SU-DHL-6 (cell line): ENCODE measurements at regions not wholly inside any gene's neighbourhood (a gene's known extent, or its start where the extent isn't known, plus 50 kb on each side); places are given as distances from the start of the nearest gene placed in this dataset.

Experiments used
- EZH2phosphoT487 ChIP-seq: fragments of 200-600 bp; sonication (generic), shearing (Covaris generic); conservative IDR thresholded peaks from 2 replicates; pipeline ENCODE4 v1.6.1; 2018; ENCODE audit warnings: mild to moderate bottlenecking, antibody characterized with exemption, low read length, moderate library complexity, mixed read lengths
- TF ChIP-seq, protein P1 (sequence below): fragments of 200-600 bp; sonication (generic); IDR thresholded peaks from one replicate; pipeline ENCODE4 v1.5.1; 2017; ENCODE audit warnings: antibody characterized with exemption, mild to moderate bottlenecking, low read length, moderate library complexity; ENCODE audit not compliant: insufficient read depth, poor library complexity, severe bottlenecking

DNA sequence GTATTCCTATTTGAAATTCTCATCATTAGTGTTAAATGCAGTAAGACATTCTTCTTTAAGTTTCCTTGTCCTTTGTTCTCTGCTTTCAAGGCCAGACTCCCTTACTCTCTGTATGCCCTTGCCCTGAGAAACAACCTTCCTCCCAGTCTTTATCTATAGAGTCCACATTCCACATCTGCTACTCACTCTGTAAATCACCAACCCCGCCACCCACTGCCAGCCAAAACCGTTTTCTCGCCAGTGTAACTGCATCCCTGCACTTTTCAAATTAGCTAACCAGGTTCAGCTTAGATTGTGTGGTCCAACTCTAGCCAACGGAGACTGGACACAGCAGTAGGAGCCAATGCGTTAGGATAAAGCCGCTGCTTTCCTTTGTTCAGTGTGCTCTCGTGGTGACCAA, 402.4 kb upstream of the PDZRN3 start:
- TF ChIP-seq, protein P1, sequence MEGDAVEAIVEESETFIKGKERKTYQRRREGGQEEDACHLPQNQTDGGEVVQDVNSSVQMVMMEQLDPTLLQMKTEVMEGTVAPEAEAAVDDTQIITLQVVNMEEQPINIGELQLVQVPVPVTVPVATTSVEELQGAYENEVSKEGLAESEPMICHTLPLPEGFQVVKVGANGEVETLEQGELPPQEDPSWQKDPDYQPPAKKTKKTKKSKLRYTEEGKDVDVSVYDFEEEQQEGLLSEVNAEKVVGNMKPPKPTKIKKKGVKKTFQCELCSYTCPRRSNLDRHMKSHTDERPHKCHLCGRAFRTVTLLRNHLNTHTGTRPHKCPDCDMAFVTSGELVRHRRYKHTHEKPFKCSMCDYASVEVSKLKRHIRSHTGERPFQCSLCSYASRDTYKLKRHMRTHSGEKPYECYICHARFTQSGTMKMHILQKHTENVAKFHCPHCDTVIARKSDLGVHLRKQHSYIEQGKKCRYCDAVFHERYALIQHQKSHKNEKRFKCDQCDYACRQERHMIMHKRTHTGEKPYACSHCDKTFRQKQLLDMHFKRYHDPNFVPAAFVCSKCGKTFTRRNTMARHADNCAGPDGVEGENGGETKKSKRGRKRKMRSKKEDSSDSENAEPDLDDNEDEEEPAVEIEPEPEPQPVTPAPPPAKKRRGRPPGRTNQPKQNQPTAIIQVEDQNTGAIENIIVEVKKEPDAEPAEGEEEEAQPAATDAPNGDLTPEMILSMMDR, result no peak
- TF ChIP-seq EZH2phosphoT487, result no peak
